ENCODE measurements at regions not wholly inside any gene's neighbourhood (a gene's known extent, or its start where the extent isn't known, plus 50 kb on each side); places are given as distances from the start of the nearest gene placed in this dataset.

- DNase-seq (ENCODE audit: low read depth): no peak
These were observed 324.7 kb downstream of the ETS1 start for GRCh38 chr11:128262463-128263345.

- DNase-seq (ENCODE audit: low read depth): no peak
These were observed 326.3 kb downstream of the ETS1 start for GRCh38 chr11:128261011-128261421.

- no peak for DNase-seq (ENCODE audit: low read depth)
These were observed 327.0 kb downstream of the ETS1 start for GRCh38 chr11:128260398-128260797.

GRCh38 chr11:128259816-128260215 is 327.5 kb downstream of the ETS1 start:
- DNase-seq (ENCODE audit: low read depth): no peak

GRCh38 chr11:128254941-128255340 is 332.4 kb downstream of the ETS1 start:
- DNase-seq (ENCODE audit: low read depth): no peak

GRCh38 chr11:128251140-128251539 is 336.2 kb downstream of the ETS1 start:
- no peak for DNase-seq (ENCODE audit: low read depth)

GRCh38 chr11:128250482-128250881 is 336.9 kb downstream of the ETS1 start:
- no peak for DNase-seq (ENCODE audit: low read depth)

GRCh38 chr11:128246810-128247594 is 340.4 kb downstream of the ETS1 start:
- DNase-seq (ENCODE audit: low read depth): no peak

GRCh38 chr11:128246364-128246801 is 341.0 kb downstream of the ETS1 start:
- no peak for DNase-seq (ENCODE audit: low read depth)

GRCh38 chr11:128244871-128245270 is 342.5 kb downstream of the ETS1 start:
- no peak for DNase-seq (ENCODE audit: low read depth)

- no peak for DNase-seq (ENCODE audit: low read depth)
These were observed 344.9 kb downstream of the ETS1 start for GRCh38 chr11:128242451-128242850.

- DNase-seq (ENCODE audit: low read depth): no peak
These were observed 346.8 kb downstream of the ETS1 start for GRCh38 chr11:128240546-128240945.

GRCh38 chr11:128239306-128239705 is 348.1 kb downstream of the ETS1 start:
- no peak for DNase-seq (ENCODE audit: low read depth)

- no peak for DNase-seq (ENCODE audit: low read depth)
These were observed 348.7 kb downstream of the ETS1 start for GRCh38 chr11:128238521-128239265.

- DNase-seq (ENCODE audit: low read depth): no peak
These were observed 350.6 kb downstream of the ETS1 start for GRCh38 chr11:128236506-128237498.

GRCh38 chr11:128235958-128236357 is 351.4 kb downstream of the ETS1 start:
- DNase-seq (ENCODE audit: low read depth): no peak

- DNase-seq (ENCODE audit: low read depth): no peak
These were observed 351.9 kb downstream of the ETS1 start for GRCh38 chr11:128235426-128235825.

- DNase-seq (ENCODE audit: low read depth): no peak
These were observed 353.2 kb downstream of the ETS1 start for GRCh38 chr11:128234143-128234542.

GRCh38 chr11:128232588-128232987 is 354.8 kb downstream of the ETS1 start:
- no peak for DNase-seq (ENCODE audit: low read depth)

GRCh38 chr11:128231845-128232410 is 355.4 kb downstream of the ETS1 start:
- no peak for DNase-seq (ENCODE audit: low read depth)

- DNase-seq (ENCODE audit: low read depth): no peak
These were observed 359.9 kb downstream of the ETS1 start for GRCh38 chr11:128227466-128227865.

Measured in T-helper 22 cell (primary cell).